ENCODE measurements at regions not wholly inside any gene's neighbourhood (a gene's known extent, or its start where the extent isn't known, plus 50 kb on each side); places are given as distances from the start of the nearest gene placed in this dataset.

- DNase-seq (ENCODE audit: low read depth) = no peak
Measured at GRCh38 chr3:194279701-194280360, 71.3 kb downstream of the CPN2 start.

- DNase-seq (ENCODE audit: low read depth) = no peak
Measured at GRCh38 chr3:194280777-194281176, 70.4 kb downstream of the CPN2 start.

GRCh38 chr3:194281306-194281705 lies 69.8 kb downstream of the CPN2 start:
- no peak for DNase-seq (ENCODE audit: low read depth)

- no peak for DNase-seq (ENCODE audit: low read depth)
Measured at GRCh38 chr3:194281766-194282165, 69.4 kb downstream of the CPN2 start.

GRCh38 chr3:194282436-194283122 lies 68.5 kb downstream of the CPN2 start:
- DNase-seq (ENCODE audit: low read depth) = no peak

- DNase-seq (ENCODE audit: low read depth) = no peak
Measured at GRCh38 chr3:194283221-194284006, 67.7 kb downstream of the CPN2 start.

- DNase-seq (ENCODE audit: low read depth) = no peak
Measured at GRCh38 chr3:194284351-194284750, 66.8 kb downstream of the CPN2 start.

GRCh38 chr3:194285024-194285849 lies 65.9 kb downstream of the CPN2 start:
- DNase-seq (ENCODE audit: low read depth) = no peak

GRCh38 chr3:194285850-194286197 lies 65.3 kb downstream of the CPN2 start:
- no peak for DNase-seq (ENCODE audit: low read depth)

GRCh38 chr3:194286375-194287146 lies 64.6 kb downstream of the CPN2 start:
- DNase-seq (ENCODE audit: low read depth) = no peak

- DNase-seq (ENCODE audit: low read depth) = no peak
Measured at GRCh38 chr3:194287374-194287773, 63.8 kb downstream of the CPN2 start.

- DNase-seq (ENCODE audit: low read depth) = no peak
Measured at GRCh38 chr3:194287977-194288706, 63.0 kb downstream of the CPN2 start.

All from GM04503 (cell line).